ENCODE measurements at regions not wholly inside any gene's neighbourhood (a gene's known extent, or its start where the extent isn't known, plus 50 kb on each side); places are given as distances from the start of the nearest gene placed in this dataset.

DNA sequence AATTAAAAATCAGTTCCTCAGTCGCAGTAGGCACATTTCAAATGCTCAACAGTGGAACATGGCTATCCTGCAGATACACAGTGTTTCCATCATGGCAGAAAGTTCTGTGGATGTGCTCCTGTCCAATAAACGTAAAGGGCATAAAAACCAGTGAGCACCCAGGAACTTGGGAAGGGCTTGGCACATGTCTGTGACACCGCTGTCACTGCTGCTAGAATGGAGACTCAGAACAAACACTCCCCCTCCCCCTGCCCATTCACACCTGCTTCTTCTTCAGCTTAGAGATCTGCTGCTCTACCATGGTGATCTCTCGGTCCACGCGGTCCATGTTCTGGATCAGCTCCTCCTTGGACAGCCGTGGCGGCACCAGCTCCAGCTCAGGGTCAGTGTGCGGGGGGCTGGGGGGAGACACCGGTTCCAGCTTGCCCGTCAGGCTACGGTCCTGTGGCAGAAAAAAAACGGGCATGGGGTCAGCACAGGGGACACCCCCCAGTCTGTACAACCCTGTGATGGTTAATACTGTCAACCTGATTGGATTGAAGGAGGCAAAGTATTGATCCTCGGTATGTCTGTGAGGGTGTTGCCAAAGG, 94.6 kb downstream of the NCOR2 start:
- TF ChIP-seq, protein P1, sequence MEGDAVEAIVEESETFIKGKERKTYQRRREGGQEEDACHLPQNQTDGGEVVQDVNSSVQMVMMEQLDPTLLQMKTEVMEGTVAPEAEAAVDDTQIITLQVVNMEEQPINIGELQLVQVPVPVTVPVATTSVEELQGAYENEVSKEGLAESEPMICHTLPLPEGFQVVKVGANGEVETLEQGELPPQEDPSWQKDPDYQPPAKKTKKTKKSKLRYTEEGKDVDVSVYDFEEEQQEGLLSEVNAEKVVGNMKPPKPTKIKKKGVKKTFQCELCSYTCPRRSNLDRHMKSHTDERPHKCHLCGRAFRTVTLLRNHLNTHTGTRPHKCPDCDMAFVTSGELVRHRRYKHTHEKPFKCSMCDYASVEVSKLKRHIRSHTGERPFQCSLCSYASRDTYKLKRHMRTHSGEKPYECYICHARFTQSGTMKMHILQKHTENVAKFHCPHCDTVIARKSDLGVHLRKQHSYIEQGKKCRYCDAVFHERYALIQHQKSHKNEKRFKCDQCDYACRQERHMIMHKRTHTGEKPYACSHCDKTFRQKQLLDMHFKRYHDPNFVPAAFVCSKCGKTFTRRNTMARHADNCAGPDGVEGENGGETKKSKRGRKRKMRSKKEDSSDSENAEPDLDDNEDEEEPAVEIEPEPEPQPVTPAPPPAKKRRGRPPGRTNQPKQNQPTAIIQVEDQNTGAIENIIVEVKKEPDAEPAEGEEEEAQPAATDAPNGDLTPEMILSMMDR (IDR thresholded peaks at IDR 0.05; ENCODE audit: insufficient read depth, low read length, poor library complexity, severe bottlenecking), result no peak
- no peak for TF ChIP-seq EZH2phosphoT487 (conservative IDR thresholded peaks at IDR 0.05; ENCODE audit: low read length)
- no peak overlapping the region for H3K9ac ChIP-seq (ENCODE audit: low read length)
- H3K9me2 ChIP-seq (replicated peaks; ENCODE audit: insufficient read depth, low read length), result no peaks in the 10 kb centered on the region
- H3K9me3 ChIP-seq (ENCODE audit: insufficient read depth, low read length), result no peaks in the 10 kb centered on the region; the same call in 1 of the 2 replicates
- no peak overlapping the region for H3K4me2 ChIP-seq (ENCODE audit: low read depth, low read length, poor library complexity, severe bottlenecking)
- no peak overlapping the region for H2AFZ ChIP-seq (ENCODE audit: low read depth, low read length, severe bottlenecking)
- no peak overlapping the region for H3K4me3 ChIP-seq (ENCODE audit: insufficient read depth, low read length, poor library complexity, severe bottlenecking)
- H3K27ac ChIP-seq (ENCODE audit: low read depth, low read length), result no peak overlapping the region
- H3K79me2 ChIP-seq (ENCODE audit: insufficient read depth, low read length), result no peaks in the 10 kb centered on the region
- H3K27me3 ChIP-seq (ENCODE audit: low read length), result no peaks in the 10 kb centered on the region
- peaks cover 3% of the 10 kb centered on the region; the same call in 1 of the 2 replicates for H3K36me3 ChIP-seq (ENCODE audit: low read length)
- no peaks in the 10 kb centered on the region for H3F3A ChIP-seq (ENCODE audit: insufficient read depth)
- H4K20me1 ChIP-seq (ENCODE audit: low read depth, low read length), result no peaks in the 10 kb centered on the region

GRCh38 chr12:124471828-124472227, 95.6 kb downstream of the NCOR2 start:
- Histone ChIP-seq H3F3A (ENCODE audit: insufficient read depth) (no peaks in the 10 kb centered on the region), H3K9me3 (ENCODE audit: insufficient read depth, low read length) (no peaks in the 10 kb centered on the region; the same call in 1 of the 2 replicates), H3K36me3 (ENCODE audit: low read length) (no peaks in the 10 kb centered on the region; the same call in 1 of the 2 replicates), H3K4me2 (ENCODE audit: low read depth, low read length, poor library complexity, severe bottlenecking) (no peak overlapping the region), H4K20me1 (ENCODE audit: low read depth, low read length) (no peaks in the 10 kb centered on the region), H3K9ac (ENCODE audit: low read length) (no peak overlapping the region), H3K4me3 (ENCODE audit: insufficient read depth, low read length, poor library complexity, severe bottlenecking) (no peak overlapping the region), H3K79me2 (ENCODE audit: insufficient read depth, low read length) (no peaks in the 10 kb centered on the region), H2AFZ (ENCODE audit: low read depth, low read length, severe bottlenecking) (no peak overlapping the region), H3K27me3 (ENCODE audit: low read length) (no peaks in the 10 kb centered on the region), H3K9me2 (replicated peaks; ENCODE audit: insufficient read depth, low read length) (no peaks in the 10 kb centered on the region), H3K27ac (ENCODE audit: low read depth, low read length) (peak overlapping the region; percentile 23; the same call in 1 of the 2 replicates)
- TF ChIP-seq, protein P1 (IDR thresholded peaks at IDR 0.05; ENCODE audit: insufficient read depth, low read length, poor library complexity, severe bottlenecking), result no peak
- no peak for TF ChIP-seq EZH2phosphoT487 (conservative IDR thresholded peaks at IDR 0.05; ENCODE audit: low read length)

- no peak overlapping the region for H3K9ac ChIP-seq (ENCODE audit: low read length)
- H3K79me2 ChIP-seq (ENCODE audit: insufficient read depth, low read length), result no peaks in the 10 kb centered on the region
- TF ChIP-seq EZH2phosphoT487 (conservative IDR thresholded peaks at IDR 0.05; ENCODE audit: low read length), result no peak
- TF ChIP-seq, protein P1 (IDR thresholded peaks at IDR 0.05; ENCODE audit: insufficient read depth, low read length, poor library complexity, severe bottlenecking), result no peak
- H4K20me1 ChIP-seq (ENCODE audit: low read depth, low read length), result no peaks in the 10 kb centered on the region
- no peaks in the 10 kb centered on the region for H3F3A ChIP-seq (ENCODE audit: insufficient read depth)
- no peaks in the 10 kb centered on the region for H3K9me2 ChIP-seq (replicated peaks; ENCODE audit: insufficient read depth, low read length)
- H3K27me3 ChIP-seq (ENCODE audit: low read length), result no peaks in the 10 kb centered on the region
- H3K9me3 ChIP-seq (ENCODE audit: insufficient read depth, low read length), result no peaks in the 10 kb centered on the region; the same call in 1 of the 2 replicates
- H3K4me3 ChIP-seq (ENCODE audit: insufficient read depth, low read length, poor library complexity, severe bottlenecking), result no peak overlapping the region
- no peaks in the 10 kb centered on the region; the same call in 1 of the 2 replicates for H3K36me3 ChIP-seq (ENCODE audit: low read length)
- no peak overlapping the region for H2AFZ ChIP-seq (ENCODE audit: low read depth, low read length, severe bottlenecking)
- H3K4me2 ChIP-seq (ENCODE audit: low read depth, low read length, poor library complexity, severe bottlenecking), result no peak overlapping the region
- H3K27ac ChIP-seq (ENCODE audit: low read depth, low read length), result peak overlapping the region; percentile 78; the same call in 1 of the 2 replicates
Measured at GRCh38 chr12:124470806-124471205, 96.6 kb downstream of the NCOR2 start.

Measured in SU-DHL-6 (cell line).